ENCODE measurements at regions not wholly inside any gene's neighbourhood (a gene's known extent, or its start where the extent isn't known, plus 50 kb on each side); places are given as distances from the start of the nearest gene placed in this dataset.
"Not testable (repeated sequence)": the region's sequence is repeated elsewhere in the genome, so short reads cannot be mapped to it uniquely, and the experiment has no call there.

DNA sequence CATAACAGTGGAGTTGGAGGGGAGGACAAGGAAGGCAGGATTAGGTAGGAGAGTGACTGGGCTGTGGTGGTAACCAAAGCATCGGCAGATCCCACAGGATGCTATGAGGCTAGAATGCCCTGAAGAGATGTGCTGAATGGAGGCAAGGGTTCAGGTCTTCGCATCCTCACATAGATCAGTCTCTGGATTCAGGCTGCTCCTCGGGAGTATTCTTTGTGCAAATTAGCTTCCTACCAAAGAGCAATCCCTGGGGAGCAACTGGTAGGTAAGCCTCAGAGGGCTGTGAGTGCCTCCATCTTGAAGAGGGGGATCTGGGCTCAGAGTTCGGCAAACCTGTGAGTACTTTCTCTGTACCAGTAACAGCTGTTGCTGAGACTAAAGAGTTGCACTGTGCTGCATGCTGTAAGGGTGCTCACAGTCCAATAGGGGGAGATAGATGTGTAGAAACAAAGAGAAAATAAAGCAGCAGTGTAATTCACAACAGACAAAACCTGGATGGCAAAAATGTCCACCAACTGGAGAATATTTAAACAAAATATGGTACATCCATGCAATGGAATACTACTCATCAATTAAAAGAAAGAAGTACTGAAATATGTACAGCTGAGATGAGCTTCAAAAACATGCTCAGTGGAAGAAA, 322.4 kb upstream of the DEPDC1 start:
- no peak for DNase-seq (ENCODE audit: low spot score)

DNA sequence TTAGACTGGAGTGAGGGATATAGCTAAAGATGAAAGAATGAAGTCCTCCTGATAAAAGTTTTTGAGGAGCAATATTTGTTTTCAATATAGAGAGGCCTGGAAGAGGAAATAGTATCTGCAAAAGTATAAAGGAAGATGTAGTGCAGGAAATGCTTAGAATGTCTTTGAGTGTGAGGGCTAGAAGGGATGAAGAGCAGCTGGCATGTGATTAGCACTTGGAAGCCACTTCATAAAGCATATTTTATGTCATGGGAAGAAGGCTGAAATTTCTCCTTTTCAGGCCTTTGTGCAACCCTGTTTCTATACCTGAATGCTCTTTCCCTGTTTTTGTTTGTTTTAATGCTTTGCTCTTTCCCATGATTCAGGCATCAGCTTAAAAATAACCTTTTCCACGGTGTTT, 323.3 kb upstream of the DEPDC1 start:
- no peak for DNase-seq (ENCODE audit: low spot score)
- intact Hi-C loops (cut with DNase I): no loop called here

More for the DNA sequence above, 322.4 kb upstream of the DEPDC1 start:
- intact Hi-C loops (cut with DNase I): no loop called here

DNA sequence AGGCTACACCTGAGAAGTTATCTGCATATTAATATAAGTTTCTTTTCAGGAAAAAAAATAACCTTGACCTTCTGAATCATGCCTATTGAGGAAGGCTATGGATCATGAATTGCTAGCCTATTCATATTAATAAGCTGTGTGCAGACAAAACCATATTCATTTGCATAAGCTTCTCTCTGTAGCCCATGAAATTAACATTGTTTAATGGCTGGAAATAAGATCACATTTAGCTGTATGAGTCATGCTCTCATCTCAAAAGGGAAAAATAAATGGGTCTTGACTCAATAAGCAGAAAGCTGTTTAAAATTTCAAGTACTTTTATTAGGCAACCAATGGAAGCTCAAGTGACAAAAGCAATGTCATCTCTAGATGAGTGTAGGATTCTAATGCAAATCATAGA, 330.0 kb upstream of the DEPDC1 start:
- intact Hi-C loops (cut with DNase I): no loop called here

DNA sequence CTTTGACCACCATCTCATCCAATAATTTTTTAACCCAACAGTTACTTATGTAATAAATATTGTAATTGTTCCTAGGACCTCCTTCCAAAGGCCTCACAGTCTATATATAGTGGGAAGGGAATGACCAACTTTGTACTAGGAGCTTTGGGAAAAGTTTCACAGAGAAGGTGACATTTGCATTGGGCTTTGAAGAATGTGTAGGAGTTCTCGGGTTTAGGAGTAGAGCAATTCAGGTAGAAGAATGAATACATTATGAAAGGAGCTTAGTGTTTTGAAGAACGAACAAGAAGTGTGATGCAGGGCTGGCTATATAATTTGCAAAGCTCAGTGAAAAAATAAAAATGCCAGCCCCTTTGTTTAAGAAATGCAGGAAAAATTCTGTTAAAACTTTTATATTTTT, 330.4 kb upstream of the DEPDC1 start:
- intact Hi-C loops (cut with DNase I): no loop called here
- no peak for DNase-seq (ENCODE audit: low spot score)

More for the DNA sequence above, 330.0 kb upstream of the DEPDC1 start:
- no peak for DNase-seq (ENCODE audit: low spot score)

DNA sequence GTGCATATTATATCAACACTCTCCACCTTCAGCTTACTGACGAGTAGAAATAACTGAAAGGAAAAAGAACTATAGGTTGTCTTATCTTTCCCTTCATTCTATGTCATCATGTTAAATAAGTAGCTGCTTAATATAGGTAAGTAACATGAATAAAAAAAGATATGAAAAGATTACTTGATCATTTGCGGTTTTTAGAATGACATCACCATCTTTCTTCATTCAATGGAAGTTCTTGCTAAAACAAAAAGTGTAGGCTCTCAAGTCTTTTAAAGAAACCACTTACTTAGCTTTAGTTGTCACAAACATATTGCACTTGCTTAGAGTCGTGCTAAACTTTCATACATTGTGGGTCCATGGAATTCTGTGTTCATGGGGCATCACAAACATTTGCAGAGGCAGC, 331.1 kb upstream of the DEPDC1 start:
- intact Hi-C loops (cut with DNase I): no loop called here
- DNase-seq (ENCODE audit: low spot score): no peak

DNA sequence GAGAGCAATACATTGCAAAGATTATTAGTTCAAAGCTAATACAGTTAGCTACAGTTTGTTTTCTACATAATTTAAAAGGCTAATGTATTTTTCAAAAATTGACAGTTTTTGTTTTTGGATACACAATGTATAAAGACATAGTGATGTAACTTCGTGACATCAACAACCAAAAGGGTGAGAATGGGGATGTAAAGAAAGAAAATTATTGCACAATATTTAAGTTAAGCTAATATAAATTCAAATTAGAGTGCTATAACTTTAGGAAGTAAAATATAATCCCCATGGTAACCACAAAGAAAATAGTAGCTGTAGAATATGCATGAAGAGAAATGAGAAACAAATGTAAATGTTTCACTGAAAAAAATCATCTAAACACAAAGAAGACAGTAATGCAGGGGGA, 334.4 kb upstream of the DEPDC1 start:
- intact Hi-C loops (cut with DNase I): no loop called here
- no peak for DNase-seq (ENCODE audit: low spot score)

DNA sequence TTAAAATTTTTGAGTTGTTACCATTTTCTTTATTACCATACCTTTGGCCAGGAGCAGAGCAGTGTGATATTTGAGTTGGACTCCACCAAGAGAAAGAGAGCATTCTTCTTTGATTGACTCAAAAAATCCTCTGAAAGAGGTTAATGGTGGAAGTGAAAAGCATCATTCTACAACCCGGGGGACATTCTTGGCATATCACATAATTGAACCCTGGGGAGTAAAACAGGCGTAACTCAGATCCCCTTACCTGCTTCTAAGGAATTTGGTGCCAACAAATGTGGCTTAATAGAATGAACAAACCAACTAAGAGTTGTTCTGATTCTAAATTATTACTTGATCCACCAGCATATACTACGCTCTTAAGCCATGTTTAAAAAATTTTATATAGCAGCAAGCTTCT, 351.1 kb upstream of the DEPDC1 start:
- no peak for DNase-seq (ENCODE audit: low spot score)
- intact Hi-C loops (cut with DNase I): no loop called here

DNA sequence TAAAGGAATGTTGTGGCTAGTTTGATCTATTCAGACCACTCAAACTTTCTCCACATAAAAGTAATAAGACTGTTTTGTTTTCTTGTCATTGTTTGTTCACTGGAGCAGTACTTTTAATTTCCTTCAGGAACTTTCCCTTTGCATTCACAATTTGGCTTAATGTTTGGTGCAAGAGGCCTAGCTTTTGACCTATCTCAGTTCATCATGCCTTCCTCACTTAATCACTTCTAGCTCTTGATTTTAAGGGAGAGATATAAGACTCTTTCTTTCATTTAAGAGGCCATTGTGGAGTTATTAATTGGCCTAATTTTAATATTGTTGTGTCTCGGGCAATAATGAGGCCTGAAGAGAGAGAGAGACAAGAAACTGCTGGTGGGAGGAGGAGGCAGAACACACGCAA, 371.7 kb upstream of the DEPDC1 start:
- DNase-seq (ENCODE audit: low spot score): no peak
- intact Hi-C loops (cut with DNase I): no loop called here

DNA sequence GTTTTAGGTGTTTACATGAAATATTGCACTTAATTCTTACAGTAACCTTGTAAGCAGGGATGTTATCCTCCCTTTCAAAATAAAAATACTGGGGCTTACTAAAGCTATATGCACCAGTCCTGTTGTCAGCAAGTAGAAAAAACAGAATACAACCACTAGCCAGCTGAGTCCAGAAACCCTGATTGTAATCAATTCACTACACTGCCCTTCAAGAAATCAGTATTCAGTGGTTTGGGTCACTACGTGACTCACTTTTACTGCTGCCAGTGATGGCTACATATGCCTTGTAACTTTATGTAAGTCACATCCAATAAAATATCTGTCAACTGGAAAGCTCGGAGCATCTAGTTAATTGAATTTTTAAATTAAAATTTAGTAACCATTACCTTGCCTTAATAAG, 376.3 kb upstream of the DEPDC1 start:
- no peak for DNase-seq (ENCODE audit: low spot score)
- intact Hi-C loops (cut with DNase I): no loop called here

DNA sequence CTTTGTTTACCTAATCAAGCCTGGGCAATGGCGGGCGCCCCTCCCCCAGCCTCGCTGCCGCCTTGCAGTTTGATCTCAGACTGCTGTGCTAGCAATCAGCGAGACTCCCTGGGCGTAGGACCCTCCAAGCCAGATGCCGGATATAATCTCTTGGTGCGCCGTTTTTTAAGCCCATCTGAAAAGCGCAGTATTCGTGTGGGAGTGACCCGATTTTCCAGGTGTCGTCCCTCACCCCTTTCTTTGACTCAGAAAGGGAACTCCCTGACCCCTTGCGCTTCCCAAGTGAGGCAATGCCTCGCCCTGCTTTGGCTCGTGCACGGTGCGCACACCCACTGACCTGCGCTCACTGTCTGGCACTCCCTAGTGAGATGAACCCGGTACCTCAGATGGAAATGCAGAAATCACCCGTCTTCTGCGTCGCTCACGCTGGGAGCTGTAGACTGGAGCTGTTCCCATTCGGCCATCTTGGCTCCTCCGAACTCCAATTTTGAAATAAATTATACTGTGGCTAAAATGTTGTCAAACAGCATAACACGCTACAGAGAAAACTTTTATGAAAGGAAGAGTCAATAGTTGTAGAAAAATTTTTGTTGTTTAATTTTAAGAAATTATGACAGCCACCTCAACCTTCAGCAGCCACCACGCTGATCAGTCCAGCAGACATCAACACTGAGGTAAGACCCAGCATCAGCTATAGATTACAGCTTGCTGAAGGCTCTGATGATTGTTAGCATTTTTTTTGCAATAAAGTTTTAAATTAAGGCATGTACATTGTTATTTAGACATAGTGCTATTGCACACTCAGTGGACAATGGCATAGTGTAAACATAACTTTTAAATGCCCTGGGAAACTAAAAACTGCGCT, 384.7 kb upstream of the DEPDC1 start:
- DNase-seq (ENCODE audit: low spot score); intact Hi-C loops (cut with DNase I): not testable (repeated sequence)

DNA sequence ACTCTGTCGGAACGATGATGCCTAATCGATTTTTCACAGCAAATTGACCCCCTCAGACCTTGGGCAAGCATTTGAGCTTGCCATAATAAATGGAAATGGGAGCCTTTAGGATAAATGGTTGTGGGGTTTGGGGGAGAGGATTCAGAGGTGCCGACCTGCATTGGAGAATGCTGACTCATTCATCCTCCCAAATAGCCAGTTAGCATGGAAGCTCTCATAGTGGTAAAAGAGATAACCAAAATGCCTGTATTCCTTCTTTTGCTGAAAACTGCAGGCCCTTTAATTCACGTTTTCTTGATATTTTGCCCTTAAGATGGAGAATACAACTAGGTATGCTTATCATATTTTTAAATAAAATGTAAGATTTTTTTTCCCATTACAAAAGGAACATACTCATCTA, 392.6 kb upstream of the DEPDC1 start:
- intact Hi-C loops (cut with DNase I): no loop called here
- DNase-seq (ENCODE audit: low spot score): no peak

DNA sequence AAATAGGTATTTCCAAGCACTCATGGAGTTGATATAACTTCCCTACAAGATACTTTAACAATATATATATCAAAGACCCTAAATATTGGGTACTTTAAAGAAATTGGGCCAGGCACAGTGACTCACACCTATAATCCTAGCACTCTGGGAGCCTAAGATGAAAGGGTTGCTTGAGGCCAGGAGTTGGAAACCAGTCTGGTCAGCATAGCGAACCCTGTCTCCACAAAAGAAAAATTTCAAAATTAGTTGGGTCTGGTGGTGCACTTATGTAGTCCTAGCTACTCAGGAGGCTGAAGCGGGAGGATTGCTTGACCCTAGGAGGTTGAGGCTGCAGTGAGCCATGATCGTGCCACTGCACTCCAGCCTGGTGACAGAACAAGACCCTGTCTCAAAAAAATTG, 393.9 kb upstream of the DEPDC1 start:
- intact Hi-C loops (cut with DNase I): no loop called here

DNA sequence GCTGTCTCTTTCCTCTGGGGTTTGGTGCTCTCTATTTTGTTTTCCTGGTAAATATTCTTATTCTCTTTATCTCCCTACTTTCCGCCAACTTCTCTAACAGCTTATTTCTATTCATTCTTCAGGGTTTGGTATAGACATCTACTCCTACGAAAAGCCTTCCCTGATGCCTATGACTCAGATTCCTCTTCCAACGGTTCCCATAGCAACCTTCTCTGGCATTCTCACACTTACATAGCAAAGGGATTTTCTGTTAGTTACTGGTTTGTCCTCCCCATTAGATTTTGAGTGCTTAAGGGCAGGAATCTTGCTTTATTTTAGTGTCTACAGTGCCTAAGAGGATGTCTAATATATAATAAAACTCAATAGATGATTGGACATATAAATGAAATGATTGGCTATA, 407.6 kb upstream of the DEPDC1 start:
- DNase-seq (ENCODE audit: low spot score): no peak
- intact Hi-C loops (cut with DNase I): no loop called here

More for the DNA sequence above, 393.9 kb upstream of the DEPDC1 start:
- DNase-seq (ENCODE audit: low spot score): no peak

DNA sequence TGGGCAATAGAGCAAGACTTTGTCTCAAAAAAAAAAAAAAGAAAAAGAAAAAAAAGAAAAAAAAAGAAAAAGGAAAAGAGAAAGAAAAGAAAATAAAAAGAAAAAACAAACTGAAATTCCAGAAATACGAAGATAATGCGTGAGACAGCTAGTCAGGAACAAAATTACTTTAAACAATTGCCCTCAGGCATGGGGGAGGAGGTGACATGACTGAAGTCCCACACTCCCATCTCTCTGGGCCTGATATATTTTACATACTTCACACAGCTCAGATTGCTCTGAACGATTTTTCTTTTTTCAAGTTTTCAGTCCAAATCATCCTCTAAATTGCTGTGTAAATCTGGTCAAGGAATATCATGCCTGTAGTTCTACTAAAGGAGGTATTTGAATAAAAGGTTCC, 409.5 kb upstream of the DEPDC1 start:
- no peak for DNase-seq (ENCODE audit: low spot score)
- intact Hi-C loops (cut with DNase I): no loop called here

DNA sequence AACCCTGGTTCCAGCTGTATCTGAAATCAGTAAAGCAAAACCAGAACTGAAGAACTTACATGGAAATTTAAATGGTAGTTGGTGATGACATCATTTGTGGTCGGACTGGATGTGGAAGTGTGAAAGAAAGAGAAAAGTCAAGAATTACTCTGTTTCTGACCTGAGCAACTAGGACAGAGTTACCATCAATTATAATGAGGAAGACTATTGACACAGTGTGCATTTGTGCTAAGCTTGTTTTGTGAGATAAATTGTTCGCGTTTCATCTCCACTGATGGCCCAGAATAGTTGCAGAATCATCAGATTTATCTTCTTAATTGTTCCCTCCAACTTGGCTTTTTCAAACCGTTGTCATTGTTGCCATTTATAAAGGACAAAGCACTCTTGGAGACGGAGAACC, 410.6 kb upstream of the DEPDC1 start:
- intact Hi-C loops (cut with DNase I): no loop called here
- DNase-seq (ENCODE audit: low spot score): no peak

DNA sequence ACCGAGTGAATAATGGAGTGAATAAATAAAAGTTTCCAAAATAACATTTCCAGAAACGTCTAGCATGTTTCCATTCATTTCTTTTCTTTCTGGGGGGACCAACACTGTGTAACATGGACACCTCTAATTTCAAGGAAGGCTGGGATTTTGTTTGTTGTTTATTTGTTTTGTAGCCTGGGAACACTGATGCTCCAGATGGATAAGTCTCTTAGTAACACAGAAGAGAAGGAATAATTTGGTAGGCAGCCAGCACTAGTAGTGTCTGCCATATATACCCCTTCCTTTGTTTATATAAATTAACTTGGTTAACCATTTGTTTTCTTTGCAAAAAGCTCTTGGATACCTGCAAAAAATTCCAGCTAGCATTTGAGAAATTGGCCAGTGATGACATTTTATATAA, 411.4 kb upstream of the DEPDC1 start:
- intact Hi-C loops (cut with DNase I): no loop called here
- no peak for DNase-seq (ENCODE audit: low spot score)

DNA sequence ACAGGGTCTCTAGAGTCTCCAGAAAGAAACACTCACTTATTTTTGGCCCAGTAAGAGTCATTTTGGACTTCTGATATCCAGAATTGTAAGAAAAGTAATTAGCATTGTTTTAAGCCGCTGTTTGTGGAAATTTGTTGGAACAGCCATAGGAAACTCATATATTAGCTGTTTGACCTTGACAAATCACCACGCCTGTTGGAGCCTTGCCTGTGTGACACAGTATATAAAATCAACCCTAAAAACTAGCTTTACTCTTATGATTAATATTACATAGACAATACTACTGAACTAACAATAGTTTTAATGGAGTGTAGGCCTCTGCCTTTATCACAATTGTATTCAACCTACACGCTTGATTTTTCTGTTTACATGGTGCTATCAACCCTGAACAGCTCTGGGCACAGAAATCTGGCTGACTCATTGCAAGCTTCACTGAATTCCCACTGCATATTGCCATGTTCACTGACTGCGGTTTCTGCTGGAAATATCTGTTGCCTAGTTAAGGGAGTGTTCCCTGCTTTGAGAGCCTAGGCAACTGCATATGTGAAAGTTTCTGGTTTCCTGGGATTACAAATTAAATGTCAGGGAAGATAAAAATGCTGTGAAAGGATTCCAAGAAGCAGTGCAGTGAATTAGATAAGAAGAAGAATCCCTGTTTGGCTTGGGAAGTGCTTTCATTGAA, 419.5 kb upstream of the DEPDC1 start:
- intact Hi-C loops (cut with DNase I): loop anchor here (5.0 kb wide), 1 partner anchor 1149 kb away; no protein-coding TSS in a partner anchor
- DNase-seq (ENCODE audit: low spot score): no peak

DNA sequence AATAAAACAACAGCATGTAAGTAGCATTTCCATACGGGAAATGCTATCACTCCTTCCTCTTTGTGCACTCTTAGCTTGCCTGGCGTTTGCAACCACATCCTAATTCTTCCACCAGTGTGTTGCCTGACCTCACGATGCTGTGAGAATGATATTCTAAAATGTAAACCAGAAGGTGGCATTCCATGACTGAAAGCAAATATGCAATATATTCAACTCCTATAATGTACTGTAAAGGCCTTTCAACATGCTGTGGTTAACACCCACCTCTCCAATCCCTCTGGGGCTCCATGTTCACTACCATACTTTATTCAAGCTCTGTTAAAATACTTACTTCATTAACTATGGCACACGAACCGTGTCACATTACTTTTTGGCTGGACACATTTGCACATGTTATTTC, 420.6 kb upstream of the DEPDC1 start:
- intact Hi-C loops (cut with DNase I): loop anchor here (5.0 kb wide), 1 partner anchor 1150 kb away; no protein-coding TSS in a partner anchor
- DNase-seq (ENCODE audit: low spot score): no peak

DNA sequence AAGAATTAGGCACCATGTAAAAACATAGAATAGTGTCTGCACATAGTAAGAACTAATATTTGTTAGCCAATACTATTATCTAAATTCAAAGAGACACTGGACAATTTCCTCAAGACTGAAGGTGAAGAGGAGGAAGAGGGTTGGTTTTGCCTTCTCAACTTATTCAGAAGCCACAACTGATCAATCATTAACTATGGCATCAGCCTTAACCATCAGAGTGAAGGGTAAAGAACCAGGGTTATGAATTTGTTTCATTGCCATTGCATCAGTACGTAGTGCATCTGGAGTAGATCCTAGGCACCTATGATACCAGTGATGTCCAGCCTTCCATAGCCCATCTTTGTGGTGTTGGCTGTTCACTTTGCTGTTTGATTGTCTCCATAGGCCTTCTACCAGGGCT, 421.7 kb upstream of the DEPDC1 start:
- no peak for DNase-seq (ENCODE audit: low spot score)
- intact Hi-C loops (cut with DNase I): loop anchor here (5.0 kb wide), 1 partner anchor 1151 kb away; no protein-coding TSS in a partner anchor

DNA sequence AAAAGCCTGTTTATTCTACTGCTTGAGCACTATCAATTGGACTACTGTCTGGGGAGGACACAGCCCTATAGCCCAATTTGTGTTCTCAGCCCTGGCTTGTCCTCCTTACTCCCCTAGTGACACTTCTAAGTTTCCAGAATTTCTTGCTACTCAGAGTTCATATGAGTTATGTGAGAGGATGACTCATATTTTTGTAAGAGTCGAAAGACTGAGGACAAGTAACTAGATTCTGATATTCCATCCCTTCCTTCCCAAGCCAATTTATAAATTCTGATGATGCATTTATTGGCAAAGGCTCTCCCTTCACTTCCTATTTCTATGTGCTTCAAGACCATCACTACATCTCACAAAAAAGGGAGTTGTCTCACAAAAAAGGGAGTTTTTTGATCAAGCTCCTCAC, 422.2 kb upstream of the DEPDC1 start:
- DNase-seq (ENCODE audit: low spot score): no peak
- intact Hi-C loops (cut with DNase I): loop anchor here (5.0 kb wide), 1 partner anchor 1152 kb away; no protein-coding TSS in a partner anchor

All from cardiac septum (tissue), 1 donor.